HG03354 (cell line): ENCODE measurements at regions not wholly inside any gene's neighbourhood (a gene's known extent, or its start where the extent isn't known, plus 50 kb on each side); places are given as distances from the start of the nearest gene placed in this dataset.

Experiments
- ATAC-seq: cut with Tn5 transposase; IDR thresholded peaks from one replicate; pipeline ENCODE4 v1.9.1; 2021; ENCODE audit warnings: mild to moderate bottlenecking; ENCODE audit not compliant: unreplicated experiment, poor library complexity, severe bottlenecking

GRCh38 chr4:74635490-74636123 is 158.7 kb downstream of the BTC start:
- no peak for ATAC-seq

GRCh38 chr4:74638001-74638400 is 156.3 kb downstream of the BTC start:
- no peak for ATAC-seq

GRCh38 chr4:74638689-74639088 is 155.6 kb downstream of the BTC start:
- no peak for ATAC-seq

GRCh38 chr4:74640111-74640903 is 154.0 kb downstream of the BTC start:
- ATAC-seq: no peak

- no peak for ATAC-seq
Measured at GRCh38 chr4:74642006-74642405, 152.3 kb downstream of the BTC start.

GRCh38 chr4:74649193-74649592 is 145.1 kb downstream of the BTC start:
- no peak for ATAC-seq

- no peak for ATAC-seq
Measured at GRCh38 chr4:74651198-74651597, 143.1 kb downstream of the BTC start.

GRCh38 chr4:74653331-74654229 is 140.7 kb downstream of the BTC start:
- no peak for ATAC-seq

GRCh38 chr4:74654230-74654681 is 140.1 kb downstream of the BTC start:
- no peak for ATAC-seq

- no peak for ATAC-seq
Measured at GRCh38 chr4:74656596-74656995, 137.7 kb downstream of the BTC start.

GRCh38 chr4:74658116-74658515 is 136.2 kb downstream of the BTC start:
- ATAC-seq: no peak

GRCh38 chr4:74659576-74660411 is 134.5 kb downstream of the BTC start:
- ATAC-seq: no peak

GRCh38 chr4:74660866-74661265 is 133.5 kb downstream of the BTC start:
- no peak for ATAC-seq

- no peak for ATAC-seq
Measured at GRCh38 chr4:74661427-74662201, 132.7 kb downstream of the BTC start.

- ATAC-seq: no peak
Measured at GRCh38 chr4:74663631-74664030, 130.7 kb downstream of the BTC start.

- ATAC-seq: no peak
Measured at GRCh38 chr4:74665346-74665745, 129.0 kb downstream of the BTC start.

GRCh38 chr4:74665876-74666275 is 128.4 kb downstream of the BTC start:
- no peak for ATAC-seq

GRCh38 chr4:74667438-74667837 is 126.9 kb downstream of the BTC start:
- ATAC-seq: no peak

GRCh38 chr4:74667944-74668343 is 126.4 kb downstream of the BTC start:
- ATAC-seq: no peak
